GM12878 (cell line): ENCODE measurements at regions not wholly inside any gene's neighbourhood (a gene's known extent, or its start where the extent isn't known, plus 50 kb on each side); places are given as distances from the start of the nearest gene placed in this dataset.

Experiments
- ATF2 ChIP-seq: IDR thresholded peaks from 2 replicates; pipeline ENCODE4 v1.6.1; 2012; ENCODE audit warnings: low read length, inconsistent platforms
- KDM1A ChIP-seq: fragments of 200-600 bp; sonication (generic); IDR thresholded peaks from 2 replicates; pipeline ENCODE4 v1.6.1; 2016; ENCODE audit warnings: borderline replicate concordance
- LARP7 ChIP-seq: fragments of 450-650 bp; IDR thresholded peaks from 2 replicates; pipeline ENCODE4 v1.6.1; 2017; ENCODE audit warnings: mild to moderate bottlenecking
- PAX8 ChIP-seq: fragments of 450-650 bp; IDR thresholded peaks from 2 replicates; pipeline ENCODE4 v1.6.1; 2017; ENCODE audit warnings: mild to moderate bottlenecking, moderate library complexity
- POU2F2 ChIP-seq: IDR thresholded peaks from 3 replicates; pipeline ENCODE4 v1.6.1; 2011; ENCODE audit warnings: low read depth, mild to moderate bottlenecking, low read length, borderline replicate concordance
- RCOR1 ChIP-seq: conservative IDR thresholded peaks from 2 replicates; pipeline ENCODE4 v1.6.1; 2012; ENCODE audit warnings: low read depth, low read length, improper control_type of control experiment
- ZNF217 ChIP-seq: fragments of 450-650 bp; IDR thresholded peaks from 2 replicates; pipeline ENCODE4 v1.6.1; 2017; ENCODE audit warnings: antibody characterized with exemption, mild to moderate bottlenecking
- ZNF274 ChIP-seq: IDR thresholded peaks from one replicate; pipeline ENCODE4 v1.8.0; 2011; ENCODE audit not compliant: insufficient read length, insufficient read depth
- TF ChIP-seq, protein P1 (sequence below): IDR thresholded peaks from 2 replicates; pipeline ENCODE4 v1.6.1; 2011; ENCODE audit warnings: borderline replicate concordance, low read depth, mild to moderate bottlenecking, moderate library complexity, mixed read lengths, low read length; ENCODE audit not compliant: insufficient read depth; ENCODE audit errors: extremely low read length
- TF ChIP-seq, protein P2 (sequence below): fragments of 450-650 bp; IDR thresholded peaks from 2 replicates; pipeline ENCODE4 v1.6.1; 2017; ENCODE audit warnings: mild to moderate bottlenecking

DNA sequence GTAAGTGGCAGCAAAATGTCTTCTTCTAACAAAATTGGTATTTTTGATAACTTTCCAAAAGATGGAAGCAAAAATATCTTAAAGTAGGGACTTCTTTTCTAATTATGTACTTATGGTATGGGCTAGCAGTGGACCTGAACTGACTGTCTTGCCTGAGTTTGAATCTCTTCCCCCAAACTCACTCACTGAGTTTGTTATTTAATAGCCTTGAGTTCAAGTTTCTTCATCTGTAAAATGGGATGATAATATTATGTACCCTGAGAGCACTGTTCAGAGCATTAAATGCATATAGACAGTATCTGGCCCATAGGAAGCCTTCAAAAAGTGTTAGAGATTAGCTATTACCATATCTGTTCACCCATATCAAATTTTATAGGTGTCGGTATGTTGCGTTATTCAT lies 210.4 kb upstream of the NUDT4 start (continued):
- TF ChIP-seq, protein P1, sequence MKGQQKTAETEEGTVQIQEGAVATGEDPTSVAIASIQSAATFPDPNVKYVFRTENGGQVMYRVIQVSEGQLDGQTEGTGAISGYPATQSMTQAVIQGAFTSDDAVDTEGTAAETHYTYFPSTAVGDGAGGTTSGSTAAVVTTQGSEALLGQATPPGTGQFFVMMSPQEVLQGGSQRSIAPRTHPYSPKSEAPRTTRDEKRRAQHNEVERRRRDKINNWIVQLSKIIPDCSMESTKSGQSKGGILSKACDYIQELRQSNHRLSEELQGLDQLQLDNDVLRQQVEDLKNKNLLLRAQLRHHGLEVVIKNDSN, result no peak
- peak; percentile 30; the same call in 1 of the 2 replicates for TF ChIP-seq PAX8
- no peak for TF ChIP-seq RCOR1
- peak; percentile 18; the same call in 1 of the 2 replicates for TF ChIP-seq ZNF217
- TF ChIP-seq, protein P2, sequence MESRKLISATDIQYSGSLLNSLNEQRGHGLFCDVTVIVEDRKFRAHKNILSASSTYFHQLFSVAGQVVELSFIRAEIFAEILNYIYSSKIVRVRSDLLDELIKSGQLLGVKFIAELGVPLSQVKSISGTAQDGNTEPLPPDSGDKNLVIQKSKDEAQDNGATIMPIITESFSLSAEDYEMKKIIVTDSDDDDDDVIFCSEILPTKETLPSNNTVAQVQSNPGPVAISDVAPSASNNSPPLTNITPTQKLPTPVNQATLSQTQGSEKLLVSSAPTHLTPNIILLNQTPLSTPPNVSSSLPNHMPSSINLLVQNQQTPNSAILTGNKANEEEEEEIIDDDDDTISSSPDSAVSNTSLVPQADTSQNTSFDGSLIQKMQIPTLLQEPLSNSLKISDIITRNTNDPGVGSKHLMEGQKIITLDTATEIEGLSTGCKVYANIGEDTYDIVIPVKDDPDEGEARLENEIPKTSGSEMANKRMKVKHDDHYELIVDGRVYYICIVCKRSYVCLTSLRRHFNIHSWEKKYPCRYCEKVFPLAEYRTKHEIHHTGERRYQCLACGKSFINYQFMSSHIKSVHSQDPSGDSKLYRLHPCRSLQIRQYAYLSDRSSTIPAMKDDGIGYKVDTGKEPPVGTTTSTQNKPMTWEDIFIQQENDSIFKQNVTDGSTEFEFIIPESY, result 0 out of 2 replicates have a peak, but pooled peaks have one; percentile 10
- no peak for TF ChIP-seq POU2F2
- TF ChIP-seq KDM1A, result 0 out of 2 replicates have a peak, but pooled peaks have one; percentile 51
- no peak for TF ChIP-seq ZNF274
- no peak for TF ChIP-seq LARP7
- no peak for TF ChIP-seq ATF2
- TF ChIP-seq, all 136 proteins: peak for 4
